CD4-positive, alpha-beta memory T cell (primary cell): ENCODE measurements at regions not wholly inside any gene's neighbourhood (a gene's known extent, or its start where the extent isn't known, plus 50 kb on each side); places are given as distances from the start of the nearest gene placed in this dataset.

Experiments
- CTCF ChIA-PET: fragments of 350-600 bp; sonication (Branson Sonifier 250); formaldehyde crosslinking; loops from one replicate; lab custom pipeline; 2021; ENCODE audit warnings: inconsistent platforms; ENCODE audit not compliant: partially characterized antibody; lab: Charles Lee
- POLR2A ChIA-PET: fragments of 350-600 bp; sonication (Branson Sonifier 250); formaldehyde crosslinking; loops from one replicate; lab custom pipeline; 2021; ENCODE audit not compliant: partially characterized antibody; lab: Charles Lee
- DNase-seq, 5 donors: peaks; one replicate each; pipeline versions ENCODE4 v3.0.0 to v3.0.0-alpha.2; 2020 to 2022; ENCODE audit warnings: mixed read lengths in 1 of 5
- H3K27ac ChIP-seq: one replicate; pipeline ENCODE4 v1.7.0; 2013; ENCODE audit warnings: low read depth, low read length
- H3K27me3 ChIP-seq: 2 replicates; pipeline ENCODE4 v1.7.0; 2013; ENCODE audit warnings: mild to moderate bottlenecking, low read length, moderate library complexity; ENCODE audit not compliant: insufficient read depth
- H3K36me3 ChIP-seq: 2 replicates; pipeline ENCODE4 v1.7.0; 2013; ENCODE audit warnings: mild to moderate bottlenecking, low read length, moderate library complexity; ENCODE audit not compliant: insufficient read depth
- H3K4me1 ChIP-seq: 2 replicates; pipeline ENCODE4 v1.7.0; 2013; ENCODE audit warnings: mild to moderate bottlenecking, low read length, moderate library complexity; ENCODE audit not compliant: insufficient read depth
- H3K4me3 ChIP-seq, 2 donors: one replicate each; pipeline ENCODE4 v1.7.0; 2013; ENCODE audit warnings: low read length in 2 of 2, mild to moderate bottlenecking in 1 of 2
- H3K9me3 ChIP-seq, 2 donors: one replicate each; pipeline ENCODE4 v1.7.0; 2013; ENCODE audit warnings: low read length in 2 of 2, control low read depth in 1 of 2; ENCODE audit not compliant: control insufficient read depth in 1 of 2
- H3K27ac Mint-ChIP-seq, 7 donors: one replicate each; pipeline ENCODE4 v1.8.0; 2020 to 2021; ENCODE audit warnings: mixed read lengths in 7 of 7, mild to moderate bottlenecking in 6 of 7, inconsistent platforms in 3 of 7, moderate library complexity in 3 of 7
- H3K27me3 Mint-ChIP-seq, 2 donors: one replicate each; pipeline ENCODE4 v1.8.0; 2020 to 2021; ENCODE audit warnings: mixed read lengths in 2 of 2
- H3K36me3 Mint-ChIP-seq, 2 donors: one replicate each; pipeline ENCODE4 v1.8.0; 2020 to 2021; ENCODE audit warnings: mixed read lengths in 2 of 2, inconsistent platforms in 1 of 2, mild to moderate bottlenecking in 1 of 2
- H3K4me1 Mint-ChIP-seq, 4 donors: one replicate each; pipeline ENCODE4 v1.8.0; 2020 to 2021; ENCODE audit warnings: mixed read lengths in 4 of 4, mild to moderate bottlenecking in 1 of 4
- H3K4me3 Mint-ChIP-seq, 8 donors: one replicate each; pipeline ENCODE4 v1.8.0; 2020 to 2021; ENCODE audit warnings: mixed read lengths in 8 of 8, mild to moderate bottlenecking in 7 of 8, moderate library complexity in 6 of 8, inconsistent platforms in 3 of 8
- H3K9me3 Mint-ChIP-seq, 8 donors: one replicate each; pipeline ENCODE4 v1.8.0; 2020 to 2021; ENCODE audit warnings: mixed read lengths in 8 of 8, mild to moderate bottlenecking in 5 of 8, inconsistent platforms in 3 of 8, moderate library complexity in 1 of 8
- intact Hi-C: fragments of 100-400 bp; cut with micrococcal nuclease; formaldehyde crosslinking; loops from one replicate; pipeline ENCODE4 v1.15.1; 2023

- H3K36me3 Mint-ChIP-seq = no peaks in the 10 kb centered on the region
- Histone ChIP-seq H3K9me3 (no peaks in the 10 kb centered on the region), H3K4me3 (no peak overlapping the region), H3K4me1 (peaks cover 5% of the 10 kb centered on the region), H3K27ac (no peak overlapping the region), H3K27me3 (no peaks in the 10 kb centered on the region), H3K36me3 (no peaks in the 10 kb centered on the region)
- H3K27ac Mint-ChIP-seq = no peak overlapping the region
- POLR2A ChIA-PET = interaction anchor here (0.5 kb wide), 1 partner anchor 703 kb away, joined by 4 read pairs; no protein-coding TSS in a partner anchor
- no peak for DNase-seq
- H3K9me3 Mint-ChIP-seq = no peaks in the 10 kb centered on the region
- CTCF ChIA-PET = interaction anchor here (0.9 kb wide), 1 partner anchor 480 kb away, joined by 5 read pairs; no protein-coding TSS in a partner anchor
- peaks cover 0 to 2% of the 10 kb centered on the region in 2 donors for H3K27me3 Mint-ChIP-seq
- intact Hi-C loops = no loop called here
- H3K4me3 Mint-ChIP-seq = no peak overlapping the region
- H3K4me1 Mint-ChIP-seq = peaks cover 8 to 13% (median 11%) of the 10 kb centered on the region in 4 donors
These were observed 276.4 kb upstream of the CXCR4 start for GRCh38 chr2:136394136-136395060.

DNA sequence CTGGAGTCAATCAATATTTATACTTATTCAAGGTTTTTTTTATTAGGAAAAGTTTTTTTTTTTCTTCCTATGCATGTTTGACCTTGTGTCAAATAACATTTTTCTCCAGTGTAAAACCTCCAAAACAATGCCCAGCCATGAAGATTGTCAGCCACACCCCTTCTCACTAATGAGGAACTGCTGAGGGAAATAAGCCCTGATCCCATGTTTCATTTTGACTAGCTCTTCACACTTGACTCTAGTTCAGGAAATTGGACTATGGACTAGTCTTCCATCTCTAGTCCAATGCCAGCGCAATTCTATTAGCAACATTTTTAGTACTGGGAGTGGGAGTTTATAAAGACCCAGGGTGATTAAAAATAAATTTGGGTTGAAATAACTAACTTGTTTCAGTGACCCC, 275.6 kb upstream of the CXCR4 start:
- H3K9me3 Mint-ChIP-seq = no peaks in the 10 kb centered on the region
- Histone ChIP-seq H3K4me1 (peaks cover 5% of the 10 kb centered on the region), H3K4me3 (no peak overlapping the region), H3K36me3 (no peaks in the 10 kb centered on the region), H3K27ac (no peak overlapping the region), H3K9me3 (no peaks in the 10 kb centered on the region), H3K27me3 (no peaks in the 10 kb centered on the region)
- no peak for DNase-seq
- H3K4me1 Mint-ChIP-seq = peaks cover 8 to 13% (median 11%) of the 10 kb centered on the region in 4 donors
- H3K36me3 Mint-ChIP-seq = no peaks in the 10 kb centered on the region
- no peak overlapping the region for H3K27ac Mint-ChIP-seq
- no peak overlapping the region for H3K4me3 Mint-ChIP-seq
- peaks cover 0 to 2% of the 10 kb centered on the region in 2 donors for H3K27me3 Mint-ChIP-seq
- ChIA-PET POLR2A (no interaction called here), CTCF (no interaction called here)
- intact Hi-C loops = no loop called here

DNA sequence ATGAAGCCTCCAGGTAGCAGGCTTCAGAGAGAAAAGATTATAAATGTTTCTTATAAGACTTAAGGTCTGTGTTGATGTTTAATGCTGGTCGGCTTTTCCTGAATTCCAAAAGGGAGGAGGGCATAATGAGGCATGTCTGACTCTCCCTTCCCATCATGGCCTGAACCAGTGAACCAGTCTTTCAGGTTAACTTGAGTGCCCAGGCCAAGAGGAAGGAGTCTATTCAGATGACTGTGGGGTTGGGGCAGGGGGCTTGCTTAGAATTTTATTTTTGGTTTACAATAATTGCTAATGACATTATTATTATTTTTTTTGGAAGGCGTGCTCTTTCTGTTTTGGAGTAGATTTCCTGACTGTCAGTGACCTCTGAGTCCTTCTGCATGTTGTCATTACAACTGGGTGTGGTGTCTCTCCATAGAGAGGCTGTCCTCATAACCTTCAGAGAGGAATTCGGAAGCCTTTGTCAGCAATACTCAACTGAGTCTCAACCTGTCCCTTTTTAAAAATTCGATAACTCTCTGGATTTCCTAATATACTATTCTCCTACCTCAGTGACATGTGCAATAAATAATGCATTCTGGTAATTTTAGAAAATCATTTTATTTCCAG, 275.1 kb upstream of the CXCR4 start:
- peaks cover 5% of the 10 kb centered on the region for H3K4me1 ChIP-seq
- DNase-seq = no peak
- no peak overlapping the region for H3K27ac ChIP-seq
- POLR2A ChIA-PET = no interaction called here
- no peaks in the 10 kb centered on the region for H3K27me3 ChIP-seq
- peaks cover 0 to 2% of the 10 kb centered on the region in 2 donors for H3K27me3 Mint-ChIP-seq
- H3K4me1 Mint-ChIP-seq = peaks cover 8 to 13% (median 11%) of the 10 kb centered on the region in 4 donors
- no peak overlapping the region for H3K4me3 ChIP-seq
- H3K36me3 Mint-ChIP-seq = no peaks in the 10 kb centered on the region
- no peak overlapping the region for H3K4me3 Mint-ChIP-seq
- no peaks in the 10 kb centered on the region for H3K36me3 ChIP-seq
- CTCF ChIA-PET = no interaction called here
- peak overlapping the region in 1 of 7 donors; percentile 42 for H3K27ac Mint-ChIP-seq
- no peaks in the 10 kb centered on the region for H3K9me3 Mint-ChIP-seq
- H3K9me3 ChIP-seq = no peaks in the 10 kb centered on the region
- intact Hi-C loops = no loop called here

- H3K9me3 Mint-ChIP-seq = no peaks in the 10 kb centered on the region
- H3K4me3 Mint-ChIP-seq = no peak overlapping the region
- H3K27ac ChIP-seq = no peak overlapping the region
- no peaks in the 10 kb centered on the region for H3K9me3 ChIP-seq
- H3K4me3 ChIP-seq = no peak overlapping the region
- no peaks in the 10 kb centered on the region for H3K36me3 ChIP-seq
- ChIA-PET POLR2A (no interaction called here), CTCF (interaction anchor here (0.7 to 2.4 kb wide), 3 partner anchors 14 to 476 kb away, joined by 3 to 18 read pairs (median 4); no protein-coding TSS in a partner anchor)
- intact Hi-C loops = loop anchor here (10.0 kb wide), 1 partner anchor 645 kb away; the partner anchor contains the start of gene UBXN4
- peak overlapping the region in 2 of 7 donors; percentile 4 to 36 for H3K27ac Mint-ChIP-seq
- no peaks in the 10 kb centered on the region for H3K27me3 Mint-ChIP-seq
- H3K4me1 Mint-ChIP-seq = peaks cover 9 to 14% (median 12%) of the 10 kb centered on the region in 4 donors
- DNase-seq = no peak
- no peaks in the 10 kb centered on the region for H3K36me3 Mint-ChIP-seq
- H3K4me1 ChIP-seq = peaks cover 5% of the 10 kb centered on the region
- no peaks in the 10 kb centered on the region for H3K27me3 ChIP-seq
These were observed 271.9 kb upstream of the CXCR4 start for GRCh38 chr2:136389809-136390208.

DNA sequence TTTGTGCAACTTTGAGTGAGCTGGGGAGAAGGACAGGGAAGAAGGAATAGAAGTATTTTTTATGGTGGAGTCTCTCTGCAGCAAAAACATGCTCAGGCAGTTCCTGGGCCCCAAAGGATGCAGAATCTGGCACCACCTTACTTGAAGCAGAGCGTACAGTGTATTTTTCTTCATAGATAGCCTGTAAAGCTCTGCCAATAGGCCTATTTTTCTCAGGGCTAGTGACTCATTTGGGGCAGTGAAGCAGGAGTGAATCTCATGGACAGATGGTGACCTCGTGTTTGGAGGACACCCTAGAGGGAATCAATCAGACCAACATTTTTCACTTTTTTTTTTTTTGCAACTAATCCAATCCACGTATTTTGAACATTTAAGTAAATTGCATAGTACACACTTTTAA, 268.1 kb upstream of the CXCR4 start:
- intact Hi-C loops = loop anchor here (10.0 kb wide), 1 partner anchor 641 kb away; the partner anchor contains the start of gene UBXN4
- H3K27me3 ChIP-seq = no peaks in the 10 kb centered on the region
- H3K4me3 ChIP-seq = no peak overlapping the region
- H3K4me1 ChIP-seq = peaks cover 33% of the 10 kb centered on the region
- CTCF ChIA-PET = interaction anchor here (0.9 to 13.8 kb wide), 6 partner anchors 10 to 641 kb away, joined by 3 to 487 read pairs (median 9); no protein-coding TSS in a partner anchor
- Mint-ChIP-seq H3K27me3 (no peaks in the 10 kb centered on the region), H3K9me3 (no peaks in the 10 kb centered on the region), H3K27ac (peak overlapping the region in 1 of 7 donors; percentile 5), H3K4me1 (peaks cover 36 to 44% (median 37%) of the 10 kb centered on the region in 4 donors), H3K36me3 (no peaks in the 10 kb centered on the region), H3K4me3 (no peak overlapping the region)
- POLR2A ChIA-PET = interaction anchor here (0.6 to 1.8 kb wide), 3 partner anchors 59 to 510 kb away, joined by 3 to 9 read pairs (median 4); partner anchors contain the start of gene MCM6
- H3K36me3 ChIP-seq = no peaks in the 10 kb centered on the region
- H3K27ac ChIP-seq = no peak overlapping the region
- no peak for DNase-seq
- no peaks in the 10 kb centered on the region for H3K9me3 ChIP-seq

DNA sequence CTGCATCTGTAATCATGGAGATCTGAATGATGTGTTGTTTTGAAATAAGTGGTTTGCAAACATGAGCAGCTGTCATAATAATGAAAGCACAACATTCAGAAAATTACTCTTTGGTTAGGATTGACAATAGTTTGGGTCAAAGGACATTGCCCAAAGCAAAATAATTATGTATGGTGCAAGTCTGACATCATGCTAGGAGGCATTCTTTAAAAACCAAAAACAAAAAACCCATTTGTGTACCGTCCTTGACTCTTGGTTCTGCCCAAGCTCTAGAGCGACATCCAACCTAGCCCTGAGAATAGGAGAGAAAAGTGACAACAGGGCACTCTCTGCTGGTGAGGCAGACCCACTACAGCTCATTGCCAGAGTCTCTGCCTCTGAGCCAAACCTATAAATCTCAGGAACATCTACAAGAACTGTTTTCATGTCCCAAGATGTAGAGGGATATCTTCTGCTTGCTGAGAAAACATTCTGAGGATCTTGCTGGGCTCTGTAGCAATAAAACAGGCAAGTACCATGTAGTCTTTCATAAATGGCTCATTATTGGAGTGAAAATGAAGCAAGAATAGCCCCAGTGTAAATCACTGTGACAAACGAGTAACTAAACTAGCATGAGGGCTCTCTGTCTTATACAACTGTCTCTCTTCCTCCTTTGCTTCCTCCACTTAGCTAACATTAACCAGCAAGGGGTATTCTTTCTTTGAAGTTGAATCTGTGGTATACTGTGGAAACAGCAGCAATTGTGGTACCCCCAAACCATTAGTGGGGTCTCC, 266.8 kb upstream of the CXCR4 start:
- Mint-ChIP-seq H3K4me1 (peaks cover 34 to 38% (median 37%) of the 10 kb centered on the region in 4 donors), H3K4me3 (peak overlapping the region in 3 of 8 donors; percentile 3 to 54 (median 47)), H3K9me3 (no peaks in the 10 kb centered on the region), H3K36me3 (no peaks in the 10 kb centered on the region), H3K27me3 (no peaks in the 10 kb centered on the region), H3K27ac (peak overlapping the region; percentile 72 to 97 (median 89))
- no peak overlapping the region for H3K27ac ChIP-seq
- peak; percentile 69 to 70 (median 70) for DNase-seq
- peaks cover 33% of the 10 kb centered on the region for H3K4me1 ChIP-seq
- H3K9me3 ChIP-seq = no peaks in the 10 kb centered on the region
- no peak overlapping the region for H3K4me3 ChIP-seq
- H3K36me3 ChIP-seq = no peaks in the 10 kb centered on the region
- no peaks in the 10 kb centered on the region for H3K27me3 ChIP-seq
- intact Hi-C loops = loop anchor here (1.0 to 10.0 kb wide), 5 partner anchors 332 to 1332 kb away; partner anchors contain the start of genes MCM6, RAB3GAP1 and UBXN4
- CTCF ChIA-PET = interaction anchor here (0.7 to 13.8 kb wide), 41 partner anchors 9 to 1379 kb away, joined by 3 to 487 read pairs (median 4); no protein-coding TSS in a partner anchor
- POLR2A ChIA-PET = interaction anchor here (0.7 to 5.5 kb wide), 10 partner anchors 61 to 642 kb away, joined by 3 to 44 read pairs (median 6); partner anchors contain the start of gene MCM6
